Heart left ventricle (tissue), 16 donors: ENCODE measurements at regions not wholly inside any gene's neighbourhood (a gene's known extent, or its start where the extent isn't known, plus 50 kb on each side); places are given as distances from the start of the nearest gene placed in this dataset.
"Not testable (repeated sequence)": the region's sequence is repeated elsewhere in the genome, so short reads cannot be mapped to it uniquely, and the experiment has no call there.

Source experiments
- ATAC-seq, 4 donors: fragments of 200-7000 bp; cut with Tn5 transposase; one replicate each; pipeline ENCODE4 v1.9.1; 2020 to 2022; ENCODE audit warnings: moderate library complexity in 4 of 4, mild to moderate bottlenecking in 3 of 4, moderate number of reproducible peaks in 1 of 4
- DNase-seq, 5 donors: peaks; one replicate each; pipeline ENCODE4 v3.0.0-alpha.2; 2020
- H3K27ac ChIP-seq, 12 donors: fragments of 200-600 bp; sonication (generic) in 4 of 12; one replicate each; pipeline versions ENCODE4 v1.5.0 to v1.8.0; 2016 to 2022; ENCODE audit warnings: mild to moderate bottlenecking in 2 of 12
- H3K27me3 ChIP-seq, 9 donors: fragments of 200-600 bp; sonication (generic) in 2 of 9; one replicate each; pipeline versions ENCODE4 v1.5.1 to v1.8.0; 2016 to 2022; ENCODE audit warnings: mild to moderate bottlenecking in 3 of 9
- H3K36me3 ChIP-seq, 9 donors: fragments of 200-600 bp; sonication (generic) in 2 of 9; one replicate each; pipeline versions ENCODE4 v1.5.0 to v1.8.0; 2018 to 2022; ENCODE audit warnings: mild to moderate bottlenecking in 2 of 9
- H3K4me1 ChIP-seq, 12 donors: fragments of 200-600 bp; sonication (generic) in 4 of 12; one replicate each; pipeline versions ENCODE4 v1.5.0 to v1.8.0; 2016 to 2022; ENCODE audit warnings: mild to moderate bottlenecking in 3 of 12
- H3K4me3 ChIP-seq, 12 donors: fragments of 200-600 bp; sonication (generic) in 4 of 12; one replicate each; pipeline versions ENCODE4 v1.5.0 to v1.8.0; 2017 to 2022; ENCODE audit warnings: mild to moderate bottlenecking in 9 of 12, moderate library complexity in 4 of 12
- H3K9me3 ChIP-seq, 12 donors: fragments of 200-600 bp; sonication (generic) in 4 of 12; one replicate each; pipeline versions ENCODE4 v1.5.0 to v1.8.0; 2016 to 2022; ENCODE audit warnings: mild to moderate bottlenecking in 1 of 12
- CTCF ChIP-seq, 12 donors: fragments of 200-600 bp; sonication (generic) in 4 of 12; IDR thresholded peaks; one replicate each; pipeline versions ENCODE4 v1.5.0 to v1.8.0; 2018 to 2022; ENCODE audit warnings: antibody characterized with exemption in 12 of 12, mild to moderate bottlenecking in 5 of 12
- POLR2A ChIP-seq, 2 donors: fragments of 450-650 bp; IDR thresholded peaks; one replicate each; pipeline ENCODE4 v1.6.1; 2017; ENCODE audit warnings: antibody characterized with exemption in 2 of 2, mild to moderate bottlenecking in 2 of 2, moderate library complexity in 2 of 2
- WGBS, 4 donors: extraction: QIAGEN DNeasy Blood & Tissue Kit in 2 of 4; methylation state at CpG; one replicate each; pipeline versions ENCODE4 v1.1.5 to v1.1.7; 2013 to 2018; 5-methylcytosine and 5-hydroxymethylcytosine counted together
- intact Hi-C, 10 donors: fragments of 100-400 bp; cut with DNase I; formaldehyde crosslinking; loops; one replicate each; pipeline versions ENCODE4 v1.11.1 to v1.14.2; 2022
- donor health status: ischemic (EF 13 %, LVEDD 7.1; RV severe dilation, severe dysfunction).
- donor health status: healthy with polysubstance abuse.
- donor health status: DM: no; HTN: yes; CAD: no.
- donor health status: DM: no; HTN: no; CAD: no.
- donor health status: ischemic (EF 25% LVEDD 6.9; RV normal size, moderate dysfunction).
- donor health status: ischemic (EF 25% LVEDD 5.7; RV mildly dilated, moderate dysfunction).
- donor health status: healthy.
- donor health status: DM: yes; HTN: yes; CAD: no.
- donor health status: ischemic (EF 35%, LVEDD 5.7; RV mildly dilated, moderate dysfunction).
- donor health status: nonischemic (EF 11% LVEDD 7.7; RV severe dilation, severe dysfunction).
- donor health status: DM: yes; HTN: yes; CAD: no.
- donor health status: PGD.
- donor health status: ischemic (EF 29% LVEDD 5.4; RV normal size, mild dysfunction).
- donor health status: nonischemic (EF 23%, LVEDD 6.1; RV moderate dilation, normal function).

GRCh38 chr21:25489673-25490072 lies 117.6 kb downstream of the MRPL39 start:
- H3K4me3 ChIP-seq, result no peak overlapping the region
- H3K36me3 ChIP-seq, result no peaks in the 10 kb centered on the region
- H3K27me3 ChIP-seq, result no peaks in the 10 kb centered on the region
- peaks cover 0 to 3% (median 0%) of the 10 kb centered on the region in 12 donors for H3K9me3 ChIP-seq
- intact Hi-C loops, result no loop called here
- H3K4me1 ChIP-seq, result peaks cover 0 to 14% (median 0%) of the 10 kb centered on the region in 12 donors
- DNase-seq (no peak), ATAC-seq (no peak)
- H3K27ac ChIP-seq, result no peak overlapping the region
- TF ChIP-seq CTCF (IDR thresholded peaks at IDR 0.05) (no peak), POLR2A (IDR thresholded peaks at IDR 0.05) (no peak)
- WGBS, 4 donors, result 63 to 73% (median 67%) methylated on average over 3 of the region's 3 CpGs

GRCh38 chr21:25487046-25487594 lies 120.2 kb downstream of the MRPL39 start:
- H3K27me3 ChIP-seq, result no peaks in the 10 kb centered on the region
- peaks cover 0 to 24% (median 3%) of the 10 kb centered on the region in 12 donors for H3K9me3 ChIP-seq
- TF ChIP-seq CTCF (IDR thresholded peaks at IDR 0.05), result no peak
- TF ChIP-seq POLR2A (IDR thresholded peaks at IDR 0.05), result no peak
- peaks cover 0 to 14% (median 0%) of the 10 kb centered on the region in 12 donors for H3K4me1 ChIP-seq
- DNase-seq, result no peak
- intact Hi-C loops, result no loop called here
- WGBS, 4 donors, result 74 to 81% (median 80%) methylated on average over 3 of the region's 3 CpGs
- no peak for ATAC-seq
- no peak overlapping the region for H3K27ac ChIP-seq
- H3K36me3 ChIP-seq, result no peaks in the 10 kb centered on the region
- no peak overlapping the region for H3K4me3 ChIP-seq

GRCh38 chr21:25485914-25486313 lies 121.4 kb downstream of the MRPL39 start:
- Histone ChIP-seq H3K27ac (no peak overlapping the region), H3K4me3 (no peak overlapping the region), H3K4me1 (peaks cover 0 to 14% (median 0%) of the 10 kb centered on the region in 12 donors), H3K36me3 (no peaks in the 10 kb centered on the region), H3K9me3 (peaks cover 0 to 36% (median 12%) of the 10 kb centered on the region in 12 donors), H3K27me3 (no peaks in the 10 kb centered on the region)
- intact Hi-C loops, result no loop called here
- WGBS, 4 donors, result 70 to 81% (median 74%) methylated on average over 2 of the region's 2 CpGs
- TF ChIP-seq POLR2A (IDR thresholded peaks at IDR 0.05) (no peak), CTCF (IDR thresholded peaks at IDR 0.05) (no peak)
- no peak for ATAC-seq
- DNase-seq, result no peak

GRCh38 chr21:25467896-25468295 lies 139.4 kb downstream of the MRPL39 start:
- Histone ChIP-seq H3K4me1 (no peaks in the 10 kb centered on the region), H3K4me3 (no peak overlapping the region), H3K36me3 (no peaks in the 10 kb centered on the region), H3K9me3 (no peaks in the 10 kb centered on the region), H3K27ac (no peak overlapping the region), H3K27me3 (no peaks in the 10 kb centered on the region)
- DNase-seq, result no peak
- ATAC-seq, result no peak
- intact Hi-C loops, result no loop called here
- TF ChIP-seq POLR2A (IDR thresholded peaks at IDR 0.05) (no peak), CTCF (IDR thresholded peaks at IDR 0.05) (no peak)

GRCh38 chr21:25467071-25467470 lies 140.2 kb downstream of the MRPL39 start:
- WGBS, 4 donors, result 79 to 84% (median 82%) methylated on average over 5 of the region's 5 CpGs
- H3K4me3 ChIP-seq, intact Hi-C loops, H3K27me3 ChIP-seq, H3K36me3 ChIP-seq, H3K9me3 ChIP-seq, H3K27ac ChIP-seq, ATAC-seq, DNase-seq, H3K4me1 ChIP-seq: not testable (repeated sequence)
